Tibial nerve (tissue), 4 donors: ENCODE measurements at regions not wholly inside any gene's neighbourhood (a gene's known extent, or its start where the extent isn't known, plus 50 kb on each side); places are given as distances from the start of the nearest gene placed in this dataset.

ENCODE experiments used
- DNase-seq, 2 donors: peaks; one replicate each; pipeline ENCODE4 v3.0.0-alpha.2; 2019; ENCODE audit warnings: low spot score in 2 of 2
- H3K27ac ChIP-seq, 4 donors: fragments of 200-600 bp; sonication (generic) in 3 of 4; one replicate each; pipeline ENCODE4 v1.5.1; 2017 to 2019; ENCODE audit warnings: mild to moderate bottlenecking in 1 of 4
- H3K27me3 ChIP-seq, 2 donors: fragments of 200-600 bp; sonication (generic) in 1 of 2; one replicate each; pipeline versions ENCODE4 v1.5.1 to v1.6.0; 2017 to 2019
- H3K36me3 ChIP-seq, 3 donors: fragments of 200-600 bp; sonication (generic); one replicate each; pipeline ENCODE4 v1.5.1; 2018 to 2019
- H3K4me1 ChIP-seq, 4 donors: fragments of 200-600 bp; sonication (generic) in 3 of 4; one replicate each; pipeline ENCODE4 v1.5.1; 2017 to 2019
- H3K4me3 ChIP-seq, 4 donors: fragments of 200-600 bp; sonication (generic) in 3 of 4; one replicate each; pipeline ENCODE4 v1.5.1; 2017 to 2019; ENCODE audit warnings: mild to moderate bottlenecking in 1 of 4, moderate library complexity in 1 of 4
- H3K9me3 ChIP-seq, 4 donors: fragments of 200-600 bp; sonication (generic) in 3 of 4; one replicate each; pipeline ENCODE4 v1.5.1; 2017 to 2019
- CTCF ChIP-seq, 5 experiments: fragments of 200-600 bp in 3 of 5; fragments of 450-650 bp in 2 of 5; sonication (generic) in 3 of 5; IDR thresholded peaks; one replicate each; pipeline ENCODE4 v1.5.1; 2016 to 2019; ENCODE audit warnings: antibody characterized with exemption in 5 of 5, mild to moderate bottlenecking in 3 of 5, moderate library complexity in 2 of 5
- EP300 ChIP-seq, 2 donors: sonication (generic); formaldehyde crosslinking; IDR thresholded peaks; one replicate each; pipeline ENCODE4 v1.6.1; 2017; ENCODE audit warnings: antibody characterized with exemption in 2 of 2, mild to moderate bottlenecking in 1 of 2
- POLR2A ChIP-seq, 2 donors: fragments of 450-650 bp; IDR thresholded peaks; one replicate each; pipeline ENCODE4 v1.6.1; 2017; ENCODE audit warnings: antibody characterized with exemption in 2 of 2, mild to moderate bottlenecking in 2 of 2, moderate library complexity in 2 of 2
- WGBS, 2 donors: methylation state at CpG; one replicate each; pipeline ENCODE4 v1.1.5; 2018; 5-methylcytosine and 5-hydroxymethylcytosine counted together

DNA sequence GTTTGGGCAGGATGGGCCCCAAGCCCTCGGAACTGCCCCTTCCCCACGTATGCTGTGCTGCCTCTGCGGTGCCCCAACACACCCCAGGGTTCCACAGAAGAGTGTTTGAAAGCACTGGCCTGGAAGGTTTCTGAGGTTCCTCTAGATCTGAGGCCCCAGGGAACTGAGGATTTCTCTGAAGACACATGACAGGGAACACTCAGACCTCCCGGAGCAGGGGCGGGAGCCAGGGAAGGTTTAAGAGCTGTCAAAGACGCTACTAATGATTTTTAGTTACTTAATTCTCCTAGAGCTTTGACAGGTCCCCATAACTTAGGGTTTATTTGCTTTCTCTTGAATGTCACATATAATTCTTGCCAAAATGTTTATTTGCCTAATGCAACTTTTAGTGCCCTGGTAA lies 212.3 kb upstream of the GRIK3 start:
- Histone ChIP-seq H3K4me3 (no peak overlapping the region), H3K27me3 (no peaks in the 10 kb centered on the region)

GRCh38 chr1:37250371-37250770 lies 216.1 kb upstream of the GRIK3 start:
- Histone ChIP-seq H3K4me1 (peaks cover 0 to 7% (median 0%) of the 10 kb centered on the region in 4 donors), H3K27ac (no peak overlapping the region), H3K4me3 (no peak overlapping the region), H3K9me3 (no peaks in the 10 kb centered on the region), H3K27me3 (no peaks in the 10 kb centered on the region), H3K36me3 (no peaks in the 10 kb centered on the region)
- TF ChIP-seq POLR2A (IDR thresholded peaks at IDR 0.05) (no peak), EP300 (IDR thresholded peaks at IDR 0.05) (no peak), CTCF (IDR thresholded peaks at IDR 0.05) (no peak)
- 46 to 54% methylated on average over 4 of the region's 4 CpGs for WGBS, 2 donors
- no peak for DNase-seq

More for the DNA sequence above, 212.3 kb upstream of the GRIK3 start:
- Histone ChIP-seq H3K36me3 (no peaks in the 10 kb centered on the region), H3K27ac (no peak overlapping the region), H3K9me3 (no peaks in the 10 kb centered on the region), H3K4me1 (no peaks in the 10 kb centered on the region)
- DNase-seq = no peak
- 66 to 67% methylated on average over 6 of the region's 6 CpGs for WGBS, 2 donors
- TF ChIP-seq POLR2A (IDR thresholded peaks at IDR 0.05) (no peak), EP300 (IDR thresholded peaks at IDR 0.05) (no peak), CTCF (IDR thresholded peaks at IDR 0.05) (no peak)

GRCh38 chr1:37255136-37255795 lies 219.1 kb upstream of the ZC3H12A start:
- Histone ChIP-seq H3K4me1 (peaks cover 0 to 10% (median 0%) of the 10 kb centered on the region in 4 donors), H3K4me3 (no peak overlapping the region), H3K9me3 (no peaks in the 10 kb centered on the region), H3K27ac (no peak overlapping the region), H3K27me3 (peaks cover 0 to 21% of the 10 kb centered on the region in 2 donors), H3K36me3 (no peaks in the 10 kb centered on the region)
- DNase-seq = no peak
- TF ChIP-seq POLR2A (IDR thresholded peaks at IDR 0.05) (no peak), CTCF (IDR thresholded peaks at IDR 0.05) (no peak), EP300 (IDR thresholded peaks at IDR 0.05) (no peak)
- WGBS, 2 donors = 15 to 18% methylated on average over 23 to 24 of the region's 24 CpGs

GRCh38 chr1:37255868-37256267 lies 218.5 kb upstream of the ZC3H12A start:
- no peak for DNase-seq
- no peaks in the 10 kb centered on the region for H3K36me3 ChIP-seq
- H3K4me3 ChIP-seq = no peak overlapping the region
- H3K27ac ChIP-seq = no peak overlapping the region
- peaks cover 0 to 10% (median 0%) of the 10 kb centered on the region in 4 donors for H3K4me1 ChIP-seq
- TF ChIP-seq POLR2A (IDR thresholded peaks at IDR 0.05) (no peak), CTCF (IDR thresholded peaks at IDR 0.05) (no peak), EP300 (IDR thresholded peaks at IDR 0.05) (no peak)
- H3K9me3 ChIP-seq = no peaks in the 10 kb centered on the region
- 12 to 17% methylated on average over 5 of the region's 5 CpGs for WGBS, 2 donors
- peaks cover 0 to 24% of the 10 kb centered on the region in 2 donors for H3K27me3 ChIP-seq

GRCh38 chr1:37257646-37258045 lies 216.7 kb upstream of the ZC3H12A start:
- DNase-seq = no peak
- Histone ChIP-seq H3K9me3 (no peaks in the 10 kb centered on the region), H3K27ac (no peak overlapping the region), H3K4me3 (no peak overlapping the region), H3K4me1 (peaks cover 0 to 10% (median 0%) of the 10 kb centered on the region in 4 donors), H3K36me3 (no peaks in the 10 kb centered on the region), H3K27me3 (peaks cover 0 to 24% of the 10 kb centered on the region in 2 donors)
- TF ChIP-seq EP300 (IDR thresholded peaks at IDR 0.05) = no peak
- no peak for TF ChIP-seq POLR2A (IDR thresholded peaks at IDR 0.05)
- no peak for TF ChIP-seq CTCF (IDR thresholded peaks at IDR 0.05)
